ENCODE measurements at regions not wholly inside any gene's neighbourhood (a gene's known extent, or its start where the extent isn't known, plus 50 kb on each side); places are given as distances from the start of the nearest gene placed in this dataset.
A peak's percentile ranks its signal among the peaks of the same experiment; 100 is the strongest.

GRCh38 chr3:150169330-150169940, 198.7 kb upstream of the PFN2 start:
- Mint-ChIP-seq H3K27ac (no peak overlapping the region), H3K4me1 (no peaks in the 10 kb centered on the region)

GRCh38 chr3:150168698-150169097, 198.0 kb upstream of the PFN2 start:
- H3K4me3 Mint-ChIP-seq, result no peak overlapping the region
- no peak for ATAC-seq (replicated peaks)

More at GRCh38 chr3:150169330-150169940, 198.7 kb upstream of the PFN2 start:
- ATAC-seq (replicated peaks) (no peak), DNase-seq (no peak)
- no peak overlapping the region for H3K4me3 Mint-ChIP-seq
- no peaks in the 10 kb centered on the region for H3K36me3 Mint-ChIP-seq
- peaks cover 4 to 20% of the 10 kb centered on the region in 2 donors for H3K27me3 Mint-ChIP-seq
- H3K9me3 Mint-ChIP-seq, result no peaks in the 10 kb centered on the region

GRCh38 chr3:150165396-150166094, 194.8 kb upstream of the PFN2 start:
- Mint-ChIP-seq H3K27ac (no peak overlapping the region), H3K27me3 (peaks cover 4 to 17% of the 10 kb centered on the region in 2 donors), H3K9me3 (peaks cover 0 to 2% of the 10 kb centered on the region in 2 donors), H3K4me3 (no peak overlapping the region), H3K4me1 (no peaks in the 10 kb centered on the region), H3K36me3 (no peaks in the 10 kb centered on the region)
- DNase-seq, result no peak
- no peak for ATAC-seq (replicated peaks)

More at GRCh38 chr3:150168698-150169097, 198.0 kb upstream of the PFN2 start:
- no peaks in the 10 kb centered on the region for H3K4me1 Mint-ChIP-seq
- H3K27ac Mint-ChIP-seq, result no peak overlapping the region
- H3K27me3 Mint-ChIP-seq, result peaks cover 4 to 16% of the 10 kb centered on the region in 2 donors
- no peak for DNase-seq
- H3K36me3 Mint-ChIP-seq, result no peaks in the 10 kb centered on the region
- H3K9me3 Mint-ChIP-seq, result no peaks in the 10 kb centered on the region

- ATAC-seq (replicated peaks), result no peak
- Mint-ChIP-seq H3K36me3 (no peaks in the 10 kb centered on the region), H3K27ac (no peak overlapping the region), H3K27me3 (peaks cover 4 to 11% of the 10 kb centered on the region in 2 donors), H3K4me3 (no peak overlapping the region), H3K9me3 (peaks cover 0 to 6% of the 10 kb centered on the region in 2 donors), H3K4me1 (no peaks in the 10 kb centered on the region)
- no peak for DNase-seq
These were observed 190.3 kb upstream of the PFN2 start for GRCh38 chr3:150161011-150161410.

GRCh38 chr3:150158943-150159625, 188.4 kb upstream of the PFN2 start:
- ATAC-seq (replicated peaks) (no peak), DNase-seq (no peak)

GRCh38 chr3:150152567-150152966, 181.9 kb upstream of the PFN2 start:
- H3K4me1 Mint-ChIP-seq, result peaks cover 0 to 3% of the 10 kb centered on the region in 2 donors
- ATAC-seq (replicated peaks) (no peak), DNase-seq (no peak)
- no peak overlapping the region for H3K4me3 Mint-ChIP-seq
- H3K27me3 Mint-ChIP-seq, result peaks cover 14 to 23% of the 10 kb centered on the region in 2 donors
- H3K36me3 Mint-ChIP-seq, result no peaks in the 10 kb centered on the region
- H3K27ac Mint-ChIP-seq, result no peak overlapping the region
- no peaks in the 10 kb centered on the region for H3K9me3 Mint-ChIP-seq

More at GRCh38 chr3:150158943-150159625, 188.4 kb upstream of the PFN2 start:
- Mint-ChIP-seq H3K27me3 (peaks cover 4 to 6% of the 10 kb centered on the region in 2 donors), H3K4me1 (no peaks in the 10 kb centered on the region), H3K36me3 (no peaks in the 10 kb centered on the region), H3K9me3 (peaks cover 0 to 6% of the 10 kb centered on the region in 2 donors), H3K4me3 (no peak overlapping the region), H3K27ac (no peak overlapping the region)

- ATAC-seq (replicated peaks), result no peak
- Mint-ChIP-seq H3K36me3 (no peaks in the 10 kb centered on the region), H3K9me3 (no peaks in the 10 kb centered on the region), H3K4me1 (peaks cover 3 to 6% of the 10 kb centered on the region in 2 donors), H3K27ac (no peak overlapping the region), H3K27me3 (peaks cover 17 to 30% of the 10 kb centered on the region in 2 donors), H3K4me3 (no peak overlapping the region)
- no peak for DNase-seq
These were observed 179.9 kb upstream of the PFN2 start for GRCh38 chr3:150150633-150151032.

GRCh38 chr3:150149651-150150051, 179.0 kb upstream of the PFN2 start:
- ATAC-seq (replicated peaks) (no peak), DNase-seq (no peak)
- Mint-ChIP-seq H3K9me3 (no peaks in the 10 kb centered on the region), H3K27ac (no peak overlapping the region), H3K4me3 (no peak overlapping the region), H3K36me3 (no peaks in the 10 kb centered on the region), H3K4me1 (peaks cover 3 to 6% of the 10 kb centered on the region in 2 donors), H3K27me3 (peaks cover 17 to 30% of the 10 kb centered on the region in 2 donors)

GRCh38 chr3:150148227-150148626, 177.5 kb upstream of the PFN2 start:
- Mint-ChIP-seq H3K36me3 (no peaks in the 10 kb centered on the region), H3K27ac (no peak overlapping the region), H3K9me3 (peaks cover 0 to 3% of the 10 kb centered on the region in 2 donors), H3K27me3 (peaks cover 22 to 30% of the 10 kb centered on the region in 2 donors), H3K4me3 (no peak overlapping the region), H3K4me1 (peaks cover 3 to 6% of the 10 kb centered on the region in 2 donors)
- DNase-seq (no peak), ATAC-seq (replicated peaks) (no peak)

GRCh38 chr3:150147776-150148175, 177.1 kb upstream of the PFN2 start:
- peaks cover 3 to 6% of the 10 kb centered on the region in 2 donors for H3K4me1 Mint-ChIP-seq

GRCh38 chr3:150146991-150147761, 176.5 kb upstream of the PFN2 start:
- H3K36me3 Mint-ChIP-seq, result no peaks in the 10 kb centered on the region
- H3K4me3 Mint-ChIP-seq, result no peak overlapping the region
- H3K27ac Mint-ChIP-seq, result no peak overlapping the region
- H3K4me1 Mint-ChIP-seq, result peaks cover 3 to 6% of the 10 kb centered on the region in 2 donors
- peaks cover 20 to 21% of the 10 kb centered on the region in 2 donors for H3K27me3 Mint-ChIP-seq
- DNase-seq (no peak), ATAC-seq (replicated peaks) (peak; percentile 65 to 71)
- H3K9me3 Mint-ChIP-seq, result peaks cover 0 to 3% of the 10 kb centered on the region in 2 donors

More at GRCh38 chr3:150147776-150148175, 177.1 kb upstream of the PFN2 start:
- peaks cover 0 to 3% of the 10 kb centered on the region in 2 donors for H3K9me3 Mint-ChIP-seq
- DNase-seq (no peak), ATAC-seq (replicated peaks) (no peak)
- H3K27me3 Mint-ChIP-seq, result peaks cover 22 to 26% of the 10 kb centered on the region in 2 donors
- H3K36me3 Mint-ChIP-seq, result no peaks in the 10 kb centered on the region
- H3K27ac Mint-ChIP-seq, result no peak overlapping the region
- no peak overlapping the region for H3K4me3 Mint-ChIP-seq

- Mint-ChIP-seq H3K27ac (no peak overlapping the region), H3K4me1 (peaks cover 3 to 6% of the 10 kb centered on the region in 2 donors), H3K4me3 (no peak overlapping the region), H3K36me3 (no peaks in the 10 kb centered on the region), H3K9me3 (peaks cover 0 to 3% of the 10 kb centered on the region in 2 donors), H3K27me3 (peaks cover 10 to 12% of the 10 kb centered on the region in 2 donors)
- ATAC-seq (replicated peaks) (no peak), DNase-seq (no peak)
These were observed 175.0 kb upstream of the PFN2 start for GRCh38 chr3:150145659-150146058.

- Mint-ChIP-seq H3K27me3 (peaks cover 10 to 12% of the 10 kb centered on the region in 2 donors), H3K9me3 (peaks cover 0 to 3% of the 10 kb centered on the region in 2 donors), H3K4me1 (peaks cover 3 to 6% of the 10 kb centered on the region in 2 donors), H3K36me3 (no peaks in the 10 kb centered on the region), H3K27ac (no peak overlapping the region), H3K4me3 (no peak overlapping the region)
- ATAC-seq (replicated peaks), result no peak
- no peak for DNase-seq
These were observed 173.6 kb upstream of the PFN2 start for GRCh38 chr3:150144191-150144708.

GRCh38 chr3:150142936-150143335, 172.2 kb upstream of the PFN2 start:
- DNase-seq (no peak), ATAC-seq (replicated peaks) (no peak)
- Mint-ChIP-seq H3K4me1 (peaks cover 3 to 6% of the 10 kb centered on the region in 2 donors), H3K9me3 (peaks cover 0 to 3% of the 10 kb centered on the region in 2 donors), H3K4me3 (no peak overlapping the region), H3K36me3 (no peaks in the 10 kb centered on the region), H3K27ac (no peak overlapping the region), H3K27me3 (peaks cover 10 to 12% of the 10 kb centered on the region in 2 donors)

All from stimulated activated naive B cell treated with anti-CD40 and anti-IgM and Interleukin-4, amounts not matched to agents 10 μg/mL and 1 μg/mL and 100 μg/mL, for 72 hours (primary cell).